ENCODE measurements at regions not wholly inside any gene's neighbourhood (a gene's known extent, or its start where the extent isn't known, plus 50 kb on each side); places are given as distances from the start of the nearest gene placed in this dataset.

GRCh38 chr18:45398448-45398847 lies 216.8 kb upstream of the SLC14A2 start:
- H3K27me3 Mint-ChIP-seq = peaks cover 19% of the 10 kb centered on the region

DNA sequence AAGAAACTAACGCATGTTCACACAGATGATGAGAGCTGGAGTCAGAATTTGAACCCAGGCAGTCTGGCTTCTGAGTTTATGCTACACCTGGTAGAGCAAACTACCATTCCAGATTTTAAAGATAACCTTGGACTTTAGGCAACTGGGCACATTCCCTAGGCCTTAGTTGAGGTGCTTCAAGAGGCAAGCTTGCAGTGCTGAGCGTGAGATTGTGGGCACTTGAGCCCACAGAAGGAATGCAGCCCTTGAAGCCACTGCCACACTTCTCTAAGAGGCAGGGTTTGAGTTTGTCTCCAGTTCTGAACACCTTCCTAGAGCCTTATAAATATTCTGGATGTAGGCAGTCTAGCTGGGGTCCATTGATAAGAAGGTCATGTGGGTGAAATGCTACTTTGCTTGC lies 216.1 kb upstream of the SLC14A2 start:
- DNase-seq = no peak

More at GRCh38 chr18:45398448-45398847, 216.8 kb upstream of the SLC14A2 start:
- Mint-ChIP-seq H3K9me3 (no peaks in the 10 kb centered on the region), H3K36me3 (ENCODE audit: low read depth) (no peaks in the 10 kb centered on the region), H3K4me1 (ENCODE audit: low read depth) (no peaks in the 10 kb centered on the region), H3K27ac (no peak overlapping the region), H3K4me3 (no peak overlapping the region)
- ChIA-PET CTCF (no interaction called here), POLR2A (no interaction called here)
- Histone ChIP-seq H3K9me3 (ENCODE audit: control insufficient read depth in 1 of 2, insufficient read depth in 1 of 2, low read length in 2 of 2) (no peaks in the 10 kb centered on the region), H3K36me3 (ENCODE audit: insufficient read depth, low read length) (no peaks in the 10 kb centered on the region), H3K4me1 (ENCODE audit: insufficient read depth, low read length) (no peaks in the 10 kb centered on the region), H3K27ac (ENCODE audit: low read depth in 1 of 2, low read length in 2 of 2) (no peak overlapping the region), H3K27me3 (ENCODE audit: control insufficient read depth in 1 of 2, insufficient read depth in 2 of 2, low read length in 2 of 2) (no peaks in the 10 kb centered on the region), H3K4me3 (ENCODE audit: low read length) (no peak overlapping the region)
- ATAC-seq (ENCODE audit: poor library complexity) (no peak), DNase-seq (no peak)
- intact Hi-C loops (cut with DNase I, micrococcal nuclease) = no loop called here
- TF ChIP-seq, protein P1, sequence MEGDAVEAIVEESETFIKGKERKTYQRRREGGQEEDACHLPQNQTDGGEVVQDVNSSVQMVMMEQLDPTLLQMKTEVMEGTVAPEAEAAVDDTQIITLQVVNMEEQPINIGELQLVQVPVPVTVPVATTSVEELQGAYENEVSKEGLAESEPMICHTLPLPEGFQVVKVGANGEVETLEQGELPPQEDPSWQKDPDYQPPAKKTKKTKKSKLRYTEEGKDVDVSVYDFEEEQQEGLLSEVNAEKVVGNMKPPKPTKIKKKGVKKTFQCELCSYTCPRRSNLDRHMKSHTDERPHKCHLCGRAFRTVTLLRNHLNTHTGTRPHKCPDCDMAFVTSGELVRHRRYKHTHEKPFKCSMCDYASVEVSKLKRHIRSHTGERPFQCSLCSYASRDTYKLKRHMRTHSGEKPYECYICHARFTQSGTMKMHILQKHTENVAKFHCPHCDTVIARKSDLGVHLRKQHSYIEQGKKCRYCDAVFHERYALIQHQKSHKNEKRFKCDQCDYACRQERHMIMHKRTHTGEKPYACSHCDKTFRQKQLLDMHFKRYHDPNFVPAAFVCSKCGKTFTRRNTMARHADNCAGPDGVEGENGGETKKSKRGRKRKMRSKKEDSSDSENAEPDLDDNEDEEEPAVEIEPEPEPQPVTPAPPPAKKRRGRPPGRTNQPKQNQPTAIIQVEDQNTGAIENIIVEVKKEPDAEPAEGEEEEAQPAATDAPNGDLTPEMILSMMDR (IDR thresholded peaks at IDR 0.05) = no peak

GRCh38 chr18:45399643-45400042 lies 215.6 kb upstream of the SLC14A2 start:
- Histone ChIP-seq H3K4me1 (ENCODE audit: insufficient read depth, low read length) (no peaks in the 10 kb centered on the region), H3K4me3 (ENCODE audit: low read length) (no peak overlapping the region), H3K27ac (ENCODE audit: low read depth in 1 of 2, low read length in 2 of 2) (no peak overlapping the region), H3K36me3 (ENCODE audit: insufficient read depth, low read length) (no peaks in the 10 kb centered on the region), H3K27me3 (ENCODE audit: control insufficient read depth in 1 of 2, insufficient read depth in 2 of 2, low read length in 2 of 2) (no peaks in the 10 kb centered on the region), H3K9me3 (ENCODE audit: control insufficient read depth in 1 of 2, insufficient read depth in 1 of 2, low read length in 2 of 2) (no peaks in the 10 kb centered on the region)
- H3K4me1 Mint-ChIP-seq (ENCODE audit: low read depth) = no peaks in the 10 kb centered on the region
- no peaks in the 10 kb centered on the region for H3K36me3 Mint-ChIP-seq (ENCODE audit: low read depth)
- H3K9me3 Mint-ChIP-seq = no peaks in the 10 kb centered on the region
- ChIA-PET CTCF (no interaction called here), POLR2A (no interaction called here)
- intact Hi-C loops (cut with DNase I, micrococcal nuclease) = no loop called here
- H3K4me3 Mint-ChIP-seq = no peak overlapping the region
- no peak overlapping the region for H3K27ac Mint-ChIP-seq
- peaks cover 20% of the 10 kb centered on the region for H3K27me3 Mint-ChIP-seq
- no peak for ATAC-seq (ENCODE audit: poor library complexity)
- DNase-seq = no peak
- TF ChIP-seq, protein P1 (IDR thresholded peaks at IDR 0.05) = no peak

More for the DNA sequence above, 216.1 kb upstream of the SLC14A2 start:
- H3K4me3 ChIP-seq (ENCODE audit: low read length) = no peak overlapping the region
- Mint-ChIP-seq H3K4me3 (no peak overlapping the region), H3K4me1 (ENCODE audit: low read depth) (no peaks in the 10 kb centered on the region), H3K36me3 (ENCODE audit: low read depth) (no peaks in the 10 kb centered on the region), H3K27ac (no peak overlapping the region), H3K27me3 (peaks cover 20% of the 10 kb centered on the region), H3K9me3 (no peaks in the 10 kb centered on the region)
- no peak for ATAC-seq (ENCODE audit: poor library complexity)
- no peaks in the 10 kb centered on the region for H3K27me3 ChIP-seq (ENCODE audit: control insufficient read depth in 1 of 2, insufficient read depth in 2 of 2, low read length in 2 of 2)
- TF ChIP-seq, protein P1 (IDR thresholded peaks at IDR 0.05) = no peak
- no peaks in the 10 kb centered on the region for H3K36me3 ChIP-seq (ENCODE audit: insufficient read depth, low read length)
- H3K27ac ChIP-seq (ENCODE audit: low read depth in 1 of 2, low read length in 2 of 2) = no peak overlapping the region
- no peaks in the 10 kb centered on the region for H3K9me3 ChIP-seq (ENCODE audit: control insufficient read depth in 1 of 2, insufficient read depth in 1 of 2, low read length in 2 of 2)
- POLR2A ChIA-PET = no interaction called here
- CTCF ChIA-PET = no interaction called here
- H3K4me1 ChIP-seq (ENCODE audit: insufficient read depth, low read length) = no peaks in the 10 kb centered on the region
- intact Hi-C loops (cut with DNase I, micrococcal nuclease) = no loop called here
